HG02642 (cell line): ENCODE measurements at regions not wholly inside any gene's neighbourhood (a gene's known extent, or its start where the extent isn't known, plus 50 kb on each side); places are given as distances from the start of the nearest gene placed in this dataset.
"Not testable (repeated sequence)": the region's sequence is repeated elsewhere in the genome, so short reads cannot be mapped to it uniquely, and the experiment has no call there.

Experiments used
- ATAC-seq: cut with Tn5 transposase; IDR thresholded peaks from one replicate; pipeline ENCODE4 v1.9.1; 2021; ENCODE audit warnings: mild to moderate bottlenecking; ENCODE audit not compliant: unreplicated experiment, poor library complexity

GRCh38 chr3:176293276-176293675, 904.0 kb downstream of the TBL1XR1 start:
- ATAC-seq, result no peak

- no peak for ATAC-seq
These were observed 910.7 kb downstream of the TBL1XR1 start for GRCh38 chr3:176286476-176287085.

GRCh38 chr3:176275538-176275937, 921.7 kb downstream of the TBL1XR1 start:
- ATAC-seq, result no peak

- ATAC-seq, result no peak
These were observed 922.2 kb downstream of the TBL1XR1 start for GRCh38 chr3:176275113-176275512.

GRCh38 chr3:176274161-176274560, 923.1 kb downstream of the TBL1XR1 start:
- no peak for ATAC-seq

- no peak for ATAC-seq
These were observed 935.2 kb downstream of the TBL1XR1 start for GRCh38 chr3:176262071-176262470.

GRCh38 chr3:176247191-176247590, 950.1 kb downstream of the TBL1XR1 start:
- no peak for ATAC-seq

GRCh38 chr3:176219970-176220369, 977.3 kb downstream of the TBL1XR1 start:
- no peak for ATAC-seq

DNA sequence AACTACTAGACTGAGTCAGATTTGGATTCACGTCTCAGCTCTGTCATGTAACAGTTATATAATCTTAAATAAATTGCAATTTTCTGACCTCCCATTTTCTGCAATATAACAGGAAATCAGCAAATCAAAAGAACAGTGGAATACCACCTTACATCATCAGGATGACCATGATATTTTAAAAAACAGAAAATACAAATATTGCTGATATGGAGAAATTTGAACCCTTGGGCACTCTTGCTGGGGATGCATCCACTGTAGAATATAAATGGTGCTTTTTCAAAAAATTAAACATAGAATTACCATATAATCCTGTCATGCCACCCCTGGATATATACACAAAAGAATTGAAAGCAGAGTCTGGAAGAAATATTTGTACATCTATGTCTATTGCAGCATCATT, 982.5 kb downstream of the TBL1XR1 start:
- ATAC-seq, result no peak

- not testable (repeated sequence) for ATAC-seq
These were observed 984.0 kb downstream of the TBL1XR1 start for GRCh38 chr3:176213314-176213713.

DNA sequence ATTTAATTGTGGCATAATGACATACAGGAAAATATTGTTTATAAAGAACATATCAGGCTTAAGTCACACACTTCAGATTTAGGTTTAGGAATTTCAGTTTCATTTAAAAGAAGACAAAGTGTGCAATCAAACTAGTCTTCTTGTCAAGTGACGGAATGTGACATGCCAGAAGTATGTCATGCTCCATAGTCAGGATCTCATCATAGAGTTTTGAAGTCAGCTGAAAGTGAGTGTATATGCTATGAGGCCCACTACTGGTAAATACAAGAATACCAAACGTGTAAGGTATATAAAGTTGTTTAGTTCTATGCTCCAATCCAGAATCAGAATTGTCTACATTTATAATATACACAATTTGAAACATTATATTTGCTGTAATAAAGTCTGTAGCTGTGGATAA, 988.4 kb downstream of the TBL1XR1 start:
- ATAC-seq, result no peak

DNA sequence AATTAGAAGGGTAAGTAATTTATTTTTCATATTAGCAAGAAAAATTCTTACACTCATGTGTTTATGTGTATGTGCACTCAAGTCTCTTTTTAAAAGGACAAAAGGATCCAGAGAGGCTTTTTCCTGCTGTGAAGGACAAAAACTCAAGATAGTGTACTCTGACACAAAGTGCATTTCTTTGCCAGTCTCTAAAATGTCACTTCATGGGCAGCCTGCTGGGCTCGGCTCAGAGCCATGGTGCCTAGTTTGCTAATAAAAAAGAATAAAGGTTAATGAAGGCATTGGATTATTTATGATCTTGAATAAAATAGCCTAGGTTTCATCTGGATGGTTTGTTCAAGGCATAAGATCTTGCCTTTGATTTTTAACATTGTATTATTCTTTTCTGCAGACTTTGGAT, 989.0 kb downstream of the TBL1XR1 start:
- ATAC-seq, result no peak

GRCh38 chr3:176206809-176207208, 990.5 kb downstream of the TBL1XR1 start:
- no peak for ATAC-seq

DNA sequence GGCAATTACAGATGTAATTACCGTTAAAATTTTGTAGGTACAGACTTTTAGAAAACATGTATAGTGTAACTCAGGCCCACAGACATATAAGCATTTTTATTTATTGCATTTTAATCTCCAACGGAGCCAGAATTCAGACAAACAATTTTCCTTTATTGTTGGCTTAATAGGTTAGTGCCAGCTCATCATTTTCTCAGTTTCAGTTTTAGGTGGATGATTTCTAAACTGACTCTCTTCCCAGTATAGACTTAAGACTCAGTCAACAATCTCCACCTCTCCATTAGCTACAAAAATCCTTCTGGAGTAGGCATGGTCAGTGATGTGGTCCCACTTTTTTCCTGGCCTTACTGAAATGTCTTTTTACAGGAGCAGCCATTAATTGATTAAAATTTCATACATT, 994.6 kb downstream of the TBL1XR1 start:
- ATAC-seq, result no peak

GRCh38 chr3:176193032-176193730, 1004.1 kb downstream of the TBL1XR1 start:
- ATAC-seq, result no peak

- no peak for ATAC-seq
These were observed 1006.5 kb downstream of the TBL1XR1 start for GRCh38 chr3:176190755-176191154.

DNA sequence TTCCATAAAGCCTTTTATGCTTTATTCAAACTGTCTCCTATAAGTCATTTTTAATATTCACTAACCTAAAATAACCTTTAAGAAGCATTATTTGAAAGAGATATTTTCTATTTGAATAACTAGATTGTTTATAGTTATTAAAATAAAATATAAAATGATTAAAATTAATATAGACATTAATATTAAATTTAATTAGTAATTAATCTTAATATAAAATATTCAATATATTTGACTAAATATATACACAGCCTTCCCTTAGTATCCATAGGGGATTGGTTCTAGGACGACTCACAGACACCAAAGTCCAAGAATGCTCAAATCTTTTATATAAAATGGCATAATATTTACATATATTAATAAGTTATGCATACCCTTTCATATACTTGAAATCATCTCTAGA, 1014.1 kb downstream of the TBL1XR1 start:
- no peak for ATAC-seq

DNA sequence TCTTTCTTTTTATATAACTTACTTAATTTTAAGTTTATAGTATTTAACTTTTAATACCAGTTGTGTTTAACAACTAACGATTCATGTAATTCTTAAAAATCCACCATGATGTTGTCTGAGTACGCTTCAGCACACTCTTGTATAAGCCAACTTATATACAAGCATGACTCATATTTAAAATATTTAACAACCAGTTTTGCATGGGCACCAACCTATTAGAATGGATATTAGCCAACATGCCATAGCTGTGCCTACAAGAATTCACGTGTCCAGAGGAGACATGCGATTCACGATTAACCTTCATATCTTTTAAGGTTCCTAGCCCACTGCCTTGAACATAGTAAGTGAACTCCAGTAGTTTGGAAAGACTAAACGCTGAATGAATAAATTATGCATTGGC, 1023.2 kb downstream of the TBL1XR1 start:
- ATAC-seq, result no peak

DNA sequence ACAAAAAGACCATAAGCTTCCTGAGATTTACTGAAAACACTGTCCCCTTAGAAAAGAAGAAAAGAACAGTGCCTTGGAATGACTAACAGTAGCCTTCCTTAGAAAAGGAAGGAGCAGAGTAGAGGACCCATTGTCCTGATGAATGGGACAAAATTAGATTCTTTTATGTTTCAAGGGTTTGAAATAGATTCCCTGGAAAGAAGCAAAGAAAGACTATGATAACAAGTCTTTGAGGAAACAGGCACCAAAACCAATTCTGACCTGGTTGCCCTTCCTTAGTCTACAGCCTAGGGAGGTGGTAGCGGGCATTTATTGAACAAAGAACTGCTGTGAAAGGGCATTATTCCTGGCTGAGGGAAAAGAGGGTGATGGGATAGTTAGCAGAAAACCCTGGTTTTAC, 1024.8 kb downstream of the TBL1XR1 start:
- ATAC-seq, result no peak

- no peak for ATAC-seq
These were observed 1030.0 kb downstream of the TBL1XR1 start for GRCh38 chr3:176167272-176167671.

DNA sequence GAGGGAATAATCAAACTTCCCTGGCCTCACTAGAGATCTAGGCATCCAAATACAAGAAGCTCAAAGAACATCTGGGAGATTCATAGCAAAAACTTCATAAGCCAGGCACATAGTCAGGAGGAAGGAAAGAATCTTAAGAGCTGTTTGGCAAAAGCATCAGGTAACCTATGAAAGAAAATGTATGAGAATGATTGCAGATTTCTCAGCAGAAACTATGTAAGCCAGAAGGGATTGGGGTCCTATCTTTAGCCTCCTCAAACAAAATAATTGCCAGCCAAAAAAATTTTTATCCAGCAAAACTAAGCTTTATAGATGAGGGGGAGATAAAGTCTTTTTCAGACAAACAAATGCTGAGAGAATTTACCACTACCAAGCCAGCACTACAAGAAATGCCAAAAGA, 1036.3 kb downstream of the TBL1XR1 start:
- ATAC-seq, result no peak

DNA sequence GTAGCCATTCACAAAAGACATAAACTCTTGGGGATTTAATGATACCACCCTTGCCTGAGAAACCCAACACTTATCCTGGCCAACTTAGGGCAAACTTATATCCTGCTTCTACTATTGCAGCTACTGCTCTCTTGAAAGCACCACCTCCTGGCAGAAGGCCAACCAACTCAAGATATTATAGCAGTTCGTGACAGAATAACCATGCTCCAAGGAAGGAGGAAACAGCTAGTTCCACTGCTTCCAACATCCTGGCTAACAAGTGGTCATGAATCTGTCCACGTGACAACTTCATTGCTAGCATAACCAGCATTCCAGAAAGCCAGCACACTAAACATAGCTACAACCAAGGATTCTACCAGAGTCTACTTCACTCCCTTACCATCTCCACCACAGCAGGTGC, 1037.5 kb downstream of the TBL1XR1 start:
- no peak for ATAC-seq
